Esophagus muscularis mucosa (tissue), 4 donors: ENCODE measurements at regions not wholly inside any gene's neighbourhood (a gene's known extent, or its start where the extent isn't known, plus 50 kb on each side); places are given as distances from the start of the nearest gene placed in this dataset.

ENCODE experiments used
- DNase-seq: peaks from one replicate; pipeline ENCODE4 v3.0.0-alpha.2; 2017; ENCODE audit errors: extremely low spot score
- H3K27ac ChIP-seq, 4 donors: fragments of 200-600 bp; sonication (generic); replicated peaks in 1 of 4; 1 replicate in 3 of 4; 2 replicates in 1 of 4; pipeline ENCODE4 v1.5.1; 2016 to 2019; ENCODE audit warnings: mild to moderate bottlenecking in 1 of 4
- H3K27me3 ChIP-seq, 4 donors: fragments of 200-600 bp; sonication (generic); one replicate each; pipeline versions ENCODE4 v1.5.1 to v1.6.0; 2016 to 2019
- H3K36me3 ChIP-seq, 4 donors: fragments of 200-600 bp; sonication (generic); one replicate each; pipeline ENCODE4 v1.5.1; 2016 to 2019
- H3K4me1 ChIP-seq, 4 donors: fragments of 200-600 bp; sonication (generic); one replicate each; pipeline ENCODE4 v1.5.1; 2016 to 2019
- H3K4me3 ChIP-seq, 4 donors: fragments of 200-600 bp; sonication (generic); 1 replicate in 2 of 4; 2 replicates in 2 of 4; pipeline ENCODE4 v1.5.1; 2016 to 2019; ENCODE audit warnings: mild to moderate bottlenecking in 4 of 4, moderate library complexity in 1 of 4
- H3K9me3 ChIP-seq, 4 donors: fragments of 200-600 bp; sonication (generic); 1 replicate in 3 of 4; 2 replicates in 1 of 4; pipeline ENCODE4 v1.5.1; 2016 to 2019
- EP300 ChIP-seq: sonication (generic); formaldehyde crosslinking; IDR thresholded peaks from one replicate; pipeline ENCODE4 v1.6.1; 2017; ENCODE audit warnings: antibody characterized with exemption
- POLR2A ChIP-seq: fragments of 450-650 bp; IDR thresholded peaks from one replicate; pipeline ENCODE4 v1.6.1; 2017; ENCODE audit warnings: antibody characterized with exemption, moderate library complexity, mild to moderate bottlenecking, low read depth
- POLR2AphosphoS5 ChIP-seq, 2 donors: sonication (generic); formaldehyde crosslinking; IDR thresholded peaks; one replicate each; pipeline ENCODE4 v1.6.1; 2017; ENCODE audit warnings: antibody characterized with exemption in 2 of 2
- WGBS: methylation state at CpG from one replicate; pipeline ENCODE4 v1.1.5; 2018; 5-methylcytosine and 5-hydroxymethylcytosine counted together
- intact Hi-C: fragments of 100-400 bp; cut with DNase I; formaldehyde crosslinking; loops from one replicate; pipeline ENCODE4 v1.15.1; 2023
- TF ChIP-seq, protein P1 (sequence below), 3 experiments: fragments of 200-600 bp in 2 of 3; fragments of 450-650 bp in 1 of 3; sonication (generic) in 2 of 3; IDR thresholded peaks; one replicate each; pipeline ENCODE4 v1.5.1; 2017 to 2019; ENCODE audit warnings: antibody characterized with exemption in 3 of 3, mild to moderate bottlenecking in 2 of 3, moderate library complexity in 1 of 3

DNA sequence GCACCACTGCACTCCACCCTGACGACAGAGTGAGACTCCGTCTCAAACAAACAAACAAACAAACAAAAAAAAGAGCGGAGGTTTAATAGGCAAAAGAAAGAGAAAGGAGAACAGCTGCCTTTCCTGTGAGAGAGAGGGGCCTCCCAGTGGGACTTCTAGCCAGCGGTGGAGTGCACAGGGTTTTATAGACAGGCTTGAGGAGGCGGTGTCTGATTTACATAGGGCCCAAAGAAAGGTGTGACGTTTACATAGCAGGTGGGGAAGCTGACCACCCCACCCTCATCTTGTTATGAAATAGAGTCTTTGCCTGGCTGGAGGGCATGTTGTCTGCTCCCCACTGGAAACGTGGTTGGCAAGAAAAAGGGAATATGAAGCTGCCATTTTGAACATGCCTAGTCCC is 106.0 kb upstream of the CSNK1A1L start:
- Histone ChIP-seq H3K4me3 (no peak overlapping the region), H3K27ac (no peak overlapping the region), H3K27me3 (no peaks in the 10 kb centered on the region), H3K4me1 (no peaks in the 10 kb centered on the region), H3K9me3 (no peaks in the 10 kb centered on the region), H3K36me3 (no peaks in the 10 kb centered on the region)
- WGBS = 79% methylated on average over 7 of the region's 7 CpGs
- DNase-seq = no peak
- TF ChIP-seq POLR2AphosphoS5 (IDR thresholded peaks at IDR 0.05) (no peak), EP300 (no peak), POLR2A (no peak)
- TF ChIP-seq, protein P1, sequence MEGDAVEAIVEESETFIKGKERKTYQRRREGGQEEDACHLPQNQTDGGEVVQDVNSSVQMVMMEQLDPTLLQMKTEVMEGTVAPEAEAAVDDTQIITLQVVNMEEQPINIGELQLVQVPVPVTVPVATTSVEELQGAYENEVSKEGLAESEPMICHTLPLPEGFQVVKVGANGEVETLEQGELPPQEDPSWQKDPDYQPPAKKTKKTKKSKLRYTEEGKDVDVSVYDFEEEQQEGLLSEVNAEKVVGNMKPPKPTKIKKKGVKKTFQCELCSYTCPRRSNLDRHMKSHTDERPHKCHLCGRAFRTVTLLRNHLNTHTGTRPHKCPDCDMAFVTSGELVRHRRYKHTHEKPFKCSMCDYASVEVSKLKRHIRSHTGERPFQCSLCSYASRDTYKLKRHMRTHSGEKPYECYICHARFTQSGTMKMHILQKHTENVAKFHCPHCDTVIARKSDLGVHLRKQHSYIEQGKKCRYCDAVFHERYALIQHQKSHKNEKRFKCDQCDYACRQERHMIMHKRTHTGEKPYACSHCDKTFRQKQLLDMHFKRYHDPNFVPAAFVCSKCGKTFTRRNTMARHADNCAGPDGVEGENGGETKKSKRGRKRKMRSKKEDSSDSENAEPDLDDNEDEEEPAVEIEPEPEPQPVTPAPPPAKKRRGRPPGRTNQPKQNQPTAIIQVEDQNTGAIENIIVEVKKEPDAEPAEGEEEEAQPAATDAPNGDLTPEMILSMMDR (IDR thresholded peaks at IDR 0.05) = no peak
- intact Hi-C loops = no loop called here

DNA sequence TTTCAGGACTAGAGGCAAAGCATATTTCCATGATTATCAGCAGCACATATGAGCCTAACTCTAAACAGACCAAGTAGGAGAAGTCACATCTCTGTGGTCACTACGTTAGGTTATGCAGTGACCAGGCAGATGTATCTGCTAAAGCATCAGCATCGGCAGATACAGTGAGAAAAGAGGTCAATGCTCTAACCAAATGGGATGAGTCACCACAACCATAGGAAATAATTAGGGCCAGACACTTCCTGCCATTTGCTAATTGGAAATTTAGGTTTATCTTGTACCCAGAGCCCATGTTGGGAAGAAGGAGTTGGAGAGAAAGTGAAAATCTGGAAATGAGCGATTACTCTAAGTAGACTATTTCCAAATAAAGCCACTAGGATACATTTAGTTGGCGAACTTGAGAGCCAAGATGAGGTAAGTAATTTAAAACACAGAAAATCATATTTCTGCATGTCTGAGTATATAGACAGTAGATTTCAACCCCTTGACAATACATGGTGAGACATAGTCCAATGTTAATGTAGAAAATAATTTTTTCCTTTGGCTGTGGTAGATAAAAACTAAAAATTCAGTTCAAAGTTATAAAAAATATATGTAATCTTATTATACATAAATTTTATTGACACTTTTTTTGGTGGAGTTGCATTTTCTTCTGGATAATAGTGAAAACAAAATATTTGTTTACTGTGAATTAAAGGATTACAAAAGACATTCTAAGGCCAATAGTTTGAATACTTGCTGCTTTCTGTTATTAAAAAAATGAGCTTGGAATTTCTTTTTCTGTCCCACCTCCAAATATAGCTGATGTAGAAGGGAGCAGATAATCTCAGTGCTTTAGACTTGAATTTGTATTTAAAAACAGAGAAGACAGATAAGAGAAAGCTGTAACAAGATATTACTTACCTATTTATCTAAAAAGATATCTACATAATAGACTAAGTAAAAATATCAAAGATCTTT is 104.4 kb upstream of the CSNK1A1L start:
- Histone ChIP-seq H3K27ac (no peak overlapping the region), H3K9me3 (no peaks in the 10 kb centered on the region), H3K4me3 (no peak overlapping the region), H3K27me3 (no peaks in the 10 kb centered on the region), H3K4me1 (no peaks in the 10 kb centered on the region), H3K36me3 (no peaks in the 10 kb centered on the region)
- no peak for TF ChIP-seq POLR2AphosphoS5 (IDR thresholded peaks at IDR 0.05)
- TF ChIP-seq POLR2A = no peak
- TF ChIP-seq EP300 = no peak
- TF ChIP-seq, protein P1 (IDR thresholded peaks at IDR 0.05) = no peak
- DNase-seq = no peak
- intact Hi-C loops = no loop called here
- WGBS = 87% methylated on average over 4 of the region's 4 CpGs

DNA sequence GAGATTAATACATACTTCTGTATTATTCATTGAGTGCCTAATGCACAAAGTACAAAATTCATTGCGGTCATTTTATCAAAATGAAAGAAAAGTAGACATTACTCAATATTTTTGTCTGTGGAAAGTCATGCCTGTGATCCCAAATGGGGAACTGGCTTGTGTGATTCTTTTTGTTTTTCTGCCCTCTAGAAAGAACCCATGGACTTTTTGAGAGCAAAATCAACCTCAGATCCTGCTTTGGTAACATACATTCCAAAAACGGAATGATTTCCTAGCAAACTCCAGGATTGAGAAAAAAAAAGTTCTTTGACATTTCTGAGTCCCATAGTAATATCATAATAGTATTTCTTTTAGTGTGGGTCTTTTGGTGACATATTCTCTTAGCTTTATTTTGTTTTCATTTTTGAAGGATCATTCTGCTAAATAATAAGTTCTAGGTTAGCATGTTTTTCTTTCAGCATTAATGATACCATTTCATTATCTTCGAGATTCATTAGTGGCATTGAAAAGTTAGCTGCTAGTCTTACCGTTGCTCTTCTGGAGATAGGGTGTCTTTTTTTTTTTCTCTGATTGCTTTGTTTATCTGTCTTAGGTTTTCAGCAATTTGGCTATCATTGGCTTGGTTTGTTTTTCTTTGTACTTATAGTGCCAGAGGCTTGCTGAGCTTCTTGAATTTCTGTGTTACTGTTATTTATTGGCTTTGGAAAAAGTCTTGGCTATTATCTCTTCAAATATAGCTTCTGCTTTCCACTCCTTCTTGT is 102.4 kb upstream of the CSNK1A1L start:
- Histone ChIP-seq H3K36me3 (no peaks in the 10 kb centered on the region), H3K27me3 (no peaks in the 10 kb centered on the region), H3K4me3 (no peak overlapping the region), H3K9me3 (no peaks in the 10 kb centered on the region), H3K27ac (no peak overlapping the region), H3K4me1 (no peaks in the 10 kb centered on the region)
- 72% methylated on average over 4 of the region's 4 CpGs for WGBS
- intact Hi-C loops = no loop called here
- TF ChIP-seq, protein P1 (IDR thresholded peaks at IDR 0.05) = no peak
- TF ChIP-seq EP300 (no peak), POLR2A (no peak), POLR2AphosphoS5 (IDR thresholded peaks at IDR 0.05) (no peak)
- no peak for DNase-seq

DNA sequence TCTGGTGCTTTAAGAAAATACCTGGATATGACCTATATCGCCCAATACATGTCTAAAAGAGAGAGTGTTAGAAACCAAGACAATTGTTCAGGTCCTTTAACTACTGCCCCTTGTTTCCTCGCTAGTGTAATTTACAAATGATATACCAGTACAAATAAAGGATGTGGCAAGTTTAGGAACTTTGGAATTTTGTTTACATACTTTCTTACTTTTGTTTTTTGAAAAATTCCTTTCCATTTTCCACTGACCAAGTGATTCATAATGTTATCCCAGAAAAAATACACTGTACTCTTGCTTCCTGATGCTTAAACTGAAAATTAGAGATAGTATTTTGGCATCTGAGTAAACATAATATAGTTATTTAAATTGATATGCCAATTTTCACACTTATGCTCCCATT is 96.8 kb upstream of the CSNK1A1L start:
- Histone ChIP-seq H3K4me3 (no peak overlapping the region), H3K27me3 (no peaks in the 10 kb centered on the region), H3K9me3 (peaks cover 0 to 4% (median 0%) of the 10 kb centered on the region in 4 donors), H3K4me1 (no peaks in the 10 kb centered on the region), H3K36me3 (no peaks in the 10 kb centered on the region), H3K27ac (no peak overlapping the region)
- no peak for DNase-seq
- 80% methylated on average over 2 of the region's 2 CpGs for WGBS
- intact Hi-C loops = no loop called here
- TF ChIP-seq POLR2A (no peak), EP300 (no peak), POLR2AphosphoS5 (IDR thresholded peaks at IDR 0.05) (no peak)
- TF ChIP-seq, protein P1 (IDR thresholded peaks at IDR 0.05) = no peak
